ENCODE measurements at regions not wholly inside any gene's neighbourhood (a gene's known extent, or its start where the extent isn't known, plus 50 kb on each side); places are given as distances from the start of the nearest gene placed in this dataset.

DNA sequence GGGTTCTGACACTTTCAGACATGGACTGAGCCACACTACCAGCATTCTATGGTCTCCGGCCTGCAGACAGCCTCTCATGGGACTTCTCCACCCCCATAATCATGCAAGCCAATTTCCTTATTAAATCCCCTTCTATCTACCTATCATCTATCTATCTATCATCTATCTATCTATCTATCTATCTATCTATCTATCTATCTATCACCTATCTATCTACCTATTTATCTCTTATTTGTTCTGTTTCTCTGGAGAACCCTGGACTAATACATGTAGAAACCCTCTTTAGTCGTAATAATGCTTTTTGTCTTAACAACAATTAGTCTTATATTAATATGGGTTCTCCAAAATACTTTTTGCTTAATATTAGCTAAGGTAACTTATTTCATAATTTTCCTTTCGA, 174.1 kb upstream of the PRSS16 start:
- TF ChIP-seq, protein P1, sequence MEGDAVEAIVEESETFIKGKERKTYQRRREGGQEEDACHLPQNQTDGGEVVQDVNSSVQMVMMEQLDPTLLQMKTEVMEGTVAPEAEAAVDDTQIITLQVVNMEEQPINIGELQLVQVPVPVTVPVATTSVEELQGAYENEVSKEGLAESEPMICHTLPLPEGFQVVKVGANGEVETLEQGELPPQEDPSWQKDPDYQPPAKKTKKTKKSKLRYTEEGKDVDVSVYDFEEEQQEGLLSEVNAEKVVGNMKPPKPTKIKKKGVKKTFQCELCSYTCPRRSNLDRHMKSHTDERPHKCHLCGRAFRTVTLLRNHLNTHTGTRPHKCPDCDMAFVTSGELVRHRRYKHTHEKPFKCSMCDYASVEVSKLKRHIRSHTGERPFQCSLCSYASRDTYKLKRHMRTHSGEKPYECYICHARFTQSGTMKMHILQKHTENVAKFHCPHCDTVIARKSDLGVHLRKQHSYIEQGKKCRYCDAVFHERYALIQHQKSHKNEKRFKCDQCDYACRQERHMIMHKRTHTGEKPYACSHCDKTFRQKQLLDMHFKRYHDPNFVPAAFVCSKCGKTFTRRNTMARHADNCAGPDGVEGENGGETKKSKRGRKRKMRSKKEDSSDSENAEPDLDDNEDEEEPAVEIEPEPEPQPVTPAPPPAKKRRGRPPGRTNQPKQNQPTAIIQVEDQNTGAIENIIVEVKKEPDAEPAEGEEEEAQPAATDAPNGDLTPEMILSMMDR (optimal IDR thresholded peaks at IDR 0.05 in 1 of 3, IDR thresholded peaks at IDR 0.05 in 1 of 3, conservative IDR thresholded peaks at IDR 0.05 in 1 of 3; ENCODE audit: extremely low read depth in 1 of 3, insufficient read depth in 2 of 3, low read length in 3 of 3): no peak
- TF ChIP-seq EZH2 (IDR thresholded peaks at IDR 0.05; ENCODE audit: low read length): no peak
